OCI-LY3 (cell line): ENCODE measurements at regions not wholly inside any gene's neighbourhood (a gene's known extent, or its start where the extent isn't known, plus 50 kb on each side); places are given as distances from the start of the nearest gene placed in this dataset.

Experiments
- H2AFZ ChIP-seq: fragments of 200-600, 300-600 bp; shearing (Covaris generic); 2 replicates; pipeline ENCODE4 v1.6.0; 2014; ENCODE audit warnings: antibody characterized with exemption, low read depth, low read length
- H3K27ac ChIP-seq: fragments of 200-600, 300-600 bp; sonication (generic); 2 replicates; pipeline ENCODE4 v1.5.1; 2014; ENCODE audit warnings: mild to moderate bottlenecking, low read length, moderate library complexity, mixed read lengths
- H3K27me3 ChIP-seq: fragments of 200-600, 300-600 bp; sonication (generic); 2 replicates; pipeline ENCODE4 v1.6.1; 2014; ENCODE audit warnings: low read depth, low read length, mixed read lengths
- H3K36me3 ChIP-seq: fragments of 200-600, 300-600 bp; sonication (generic); replicated peaks from 2 replicates; pipeline ENCODE3; 2014; ENCODE audit warnings: low read depth, low read length, mixed read lengths
- H3K4me1 ChIP-seq: fragments of 300-600, 200-600 bp; sonication (generic); 2 replicates; pipeline ENCODE4 v1.6.1; 2014; ENCODE audit warnings: low read length, mixed read lengths
- H3K4me2 ChIP-seq: fragments of 200-600, 300-600 bp; sonication (generic); 2 replicates; pipeline ENCODE4 v1.6.1; 2014; ENCODE audit warnings: low read length, mixed read lengths
- H3K4me3 ChIP-seq: fragments of 300-600, 200-600 bp; sonication (generic); 2 replicates; pipeline ENCODE4 v1.5.1; 2014; ENCODE audit warnings: antibody characterized with exemption, mild to moderate bottlenecking, low read length, moderate library complexity
- H3K79me2 ChIP-seq: fragments of 300-600, 200-600 bp; shearing (Covaris generic); 2 replicates; pipeline ENCODE4 v1.6.1; 2014; ENCODE audit warnings: mild to moderate bottlenecking, low read length, mixed read lengths
- H3K9ac ChIP-seq: fragments of 300-600, 200-600 bp; shearing (Covaris generic); 2 replicates; pipeline ENCODE4 v1.6.0; 2014; ENCODE audit warnings: mild to moderate bottlenecking, low read length, moderate library complexity
- H3K9me3 ChIP-seq: fragments of 200-600, 300-600 bp; shearing (Covaris generic); 2 replicates; pipeline ENCODE4 v1.6.1; 2014; ENCODE audit warnings: low read length, mixed read lengths; ENCODE audit not compliant: insufficient read depth
- H4K20me1 ChIP-seq: fragments of 200-600, 300-600 bp; sonication (generic); 2 replicates; pipeline ENCODE4 v1.6.1; 2016; ENCODE audit warnings: low read length, mixed read lengths; ENCODE audit not compliant: insufficient read depth
- EZH2phosphoT487 ChIP-seq: fragments of 200-600 bp; shearing (Covaris generic); IDR thresholded peaks from 2 replicates; pipeline ENCODE4 v1.6.1; 2018; ENCODE audit warnings: antibody characterized with exemption, mixed run types, low read depth
- TF ChIP-seq, protein P1 (sequence below): fragments of 200-600, 300-600 bp; sonication (generic); IDR thresholded peaks from 2 replicates; pipeline ENCODE4 v1.5.1; 2014; ENCODE audit warnings: antibody characterized with exemption, low read length, low read depth

DNA sequence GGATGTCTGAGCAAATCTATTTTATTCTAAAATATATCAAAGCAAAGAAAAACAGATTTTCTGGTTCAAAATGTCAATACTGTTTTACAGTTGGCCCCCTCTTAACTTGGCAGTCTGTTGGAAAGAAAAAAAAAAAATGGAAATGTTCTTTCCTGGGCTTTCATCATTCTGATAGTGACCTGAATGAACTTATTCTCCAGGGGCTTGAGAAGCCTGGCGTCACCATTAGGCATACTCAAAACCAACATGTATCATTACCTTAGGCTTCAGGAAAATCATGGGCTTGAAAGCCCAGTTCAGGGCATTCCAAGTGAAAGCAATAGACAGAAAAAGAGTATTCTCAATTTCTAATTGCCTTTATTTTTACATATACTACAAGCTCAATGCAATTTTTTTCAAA, 283.7 kb upstream of the PUM3 start:
- Histone ChIP-seq H3K4me3 (no peak overlapping the region), H3K79me2 (no peaks in the 10 kb centered on the region), H3K4me2 (no peak overlapping the region), H3K9ac (no peak overlapping the region), H3K36me3 (no peaks in the 10 kb centered on the region), H3K27ac (no peak overlapping the region), H4K20me1 (no peaks in the 10 kb centered on the region), H3K9me3 (no peaks in the 10 kb centered on the region), H3K27me3 (peaks cover 10% of the 10 kb centered on the region; the same call in 1 of the 2 replicates), H3K4me1 (no peaks in the 10 kb centered on the region), H2AFZ (no peak overlapping the region)
- TF ChIP-seq, protein P1, sequence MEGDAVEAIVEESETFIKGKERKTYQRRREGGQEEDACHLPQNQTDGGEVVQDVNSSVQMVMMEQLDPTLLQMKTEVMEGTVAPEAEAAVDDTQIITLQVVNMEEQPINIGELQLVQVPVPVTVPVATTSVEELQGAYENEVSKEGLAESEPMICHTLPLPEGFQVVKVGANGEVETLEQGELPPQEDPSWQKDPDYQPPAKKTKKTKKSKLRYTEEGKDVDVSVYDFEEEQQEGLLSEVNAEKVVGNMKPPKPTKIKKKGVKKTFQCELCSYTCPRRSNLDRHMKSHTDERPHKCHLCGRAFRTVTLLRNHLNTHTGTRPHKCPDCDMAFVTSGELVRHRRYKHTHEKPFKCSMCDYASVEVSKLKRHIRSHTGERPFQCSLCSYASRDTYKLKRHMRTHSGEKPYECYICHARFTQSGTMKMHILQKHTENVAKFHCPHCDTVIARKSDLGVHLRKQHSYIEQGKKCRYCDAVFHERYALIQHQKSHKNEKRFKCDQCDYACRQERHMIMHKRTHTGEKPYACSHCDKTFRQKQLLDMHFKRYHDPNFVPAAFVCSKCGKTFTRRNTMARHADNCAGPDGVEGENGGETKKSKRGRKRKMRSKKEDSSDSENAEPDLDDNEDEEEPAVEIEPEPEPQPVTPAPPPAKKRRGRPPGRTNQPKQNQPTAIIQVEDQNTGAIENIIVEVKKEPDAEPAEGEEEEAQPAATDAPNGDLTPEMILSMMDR: no peak
- TF ChIP-seq EZH2phosphoT487: no peak

DNA sequence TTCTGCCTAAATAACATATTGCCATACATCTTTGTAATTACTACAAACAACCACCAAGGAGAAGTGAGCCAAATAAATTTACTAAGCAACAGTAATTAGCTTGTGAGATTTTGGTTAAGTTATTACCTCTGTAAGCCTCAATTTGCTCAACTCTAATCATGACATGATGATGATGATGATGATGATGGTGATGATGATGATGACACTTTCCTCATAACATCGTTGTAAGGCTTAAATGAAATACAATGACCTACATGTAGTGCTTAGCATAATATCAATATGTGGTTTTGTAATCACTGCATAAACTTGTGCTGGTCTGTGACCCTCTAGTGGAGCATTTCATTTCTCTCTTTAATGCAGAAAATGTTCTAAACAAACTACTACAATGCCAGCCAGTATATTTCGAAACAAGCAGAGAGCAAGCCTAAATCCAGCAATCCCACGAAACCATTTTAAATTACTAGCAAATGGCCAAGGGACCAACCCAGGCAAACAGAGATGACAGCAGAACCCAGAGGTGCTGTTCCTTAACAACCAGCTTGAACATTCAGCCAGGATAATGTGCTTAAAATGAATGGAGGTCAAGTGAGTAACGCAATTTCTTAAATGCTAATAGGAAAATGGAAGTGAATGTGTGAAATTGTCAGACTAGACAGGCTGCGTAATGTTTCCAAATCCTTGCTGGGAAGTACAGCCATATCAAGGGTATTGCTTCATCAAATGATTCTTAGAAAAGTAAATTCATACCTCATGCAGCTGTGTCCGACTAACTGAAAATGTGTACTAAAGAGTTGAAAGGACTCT, 281.9 kb upstream of the PUM3 start:
- Histone ChIP-seq H3K36me3 (no peaks in the 10 kb centered on the region), H3K4me1 (no peaks in the 10 kb centered on the region), H3K79me2 (no peaks in the 10 kb centered on the region), H3K9me3 (no peaks in the 10 kb centered on the region), H3K27me3 (peaks cover 10% of the 10 kb centered on the region; the same call in 1 of the 2 replicates), H3K4me2 (no peak overlapping the region), H3K9ac (no peak overlapping the region), H2AFZ (no peak overlapping the region), H3K4me3 (no peak overlapping the region), H3K27ac (no peak overlapping the region), H4K20me1 (no peaks in the 10 kb centered on the region)
- TF ChIP-seq, protein P1: no peak
- TF ChIP-seq EZH2phosphoT487: no peak

DNA sequence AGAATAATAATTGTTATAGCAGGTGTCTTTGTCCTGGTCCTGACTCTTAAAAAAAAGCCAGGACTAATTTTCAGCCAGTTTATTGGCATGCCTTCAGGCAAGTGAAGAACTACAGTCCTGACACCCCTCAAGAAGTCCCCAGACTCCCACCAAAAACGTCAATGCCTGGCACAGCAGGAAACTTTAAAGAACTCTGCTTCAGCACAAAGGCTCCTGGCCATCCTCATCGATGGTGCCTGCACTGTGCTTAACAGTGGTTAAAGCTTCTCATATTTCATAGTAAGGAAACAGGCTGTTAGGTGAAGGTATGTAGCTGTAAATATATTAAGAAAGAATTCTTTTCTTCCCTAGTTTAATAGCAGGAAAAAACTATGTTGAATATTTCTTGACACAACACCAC, 280.1 kb upstream of the PUM3 start:
- Histone ChIP-seq H2AFZ (no peak overlapping the region), H3K27ac (no peak overlapping the region)
- no peak for TF ChIP-seq EZH2phosphoT487
- TF ChIP-seq, protein P1: no peak

GRCh38 chr9:3118081-3118480, 274.2 kb upstream of the PUM3 start:
- no peaks in the 10 kb centered on the region for H3K9me3 ChIP-seq
- peaks cover 3% of the 10 kb centered on the region; the same call in 1 of the 2 replicates for H3K27me3 ChIP-seq
- TF ChIP-seq, protein P1: no peak
- TF ChIP-seq EZH2phosphoT487: no peak

More for the DNA sequence above, 280.1 kb upstream of the PUM3 start:
- H3K9me3 ChIP-seq: no peaks in the 10 kb centered on the region
- no peak overlapping the region for H3K9ac ChIP-seq
- no peaks in the 10 kb centered on the region for H3K4me1 ChIP-seq
- H3K4me3 ChIP-seq: no peak overlapping the region
- no peaks in the 10 kb centered on the region for H3K36me3 ChIP-seq
- peaks cover 10% of the 10 kb centered on the region; the same call in 1 of the 2 replicates for H3K27me3 ChIP-seq
- H3K4me2 ChIP-seq: no peak overlapping the region
- no peaks in the 10 kb centered on the region for H4K20me1 ChIP-seq
- H3K79me2 ChIP-seq: no peaks in the 10 kb centered on the region

More at GRCh38 chr9:3118081-3118480, 274.2 kb upstream of the PUM3 start:
- Histone ChIP-seq H3K9ac (no peak overlapping the region), H3K79me2 (no peaks in the 10 kb centered on the region), H3K4me3 (no peak overlapping the region), H2AFZ (no peak overlapping the region), H3K36me3 (no peaks in the 10 kb centered on the region), H3K27ac (no peak overlapping the region), H3K4me1 (no peaks in the 10 kb centered on the region), H3K4me2 (no peak overlapping the region), H4K20me1 (no peaks in the 10 kb centered on the region)
